ENCODE measurements at regions not wholly inside any gene's neighbourhood (a gene's known extent, or its start where the extent isn't known, plus 50 kb on each side); places are given as distances from the start of the nearest gene placed in this dataset.

- TF ChIP-seq EZH2 (IDR thresholded peaks at IDR 0.05; ENCODE audit: low read length): no peak
- TF ChIP-seq, protein P1, sequence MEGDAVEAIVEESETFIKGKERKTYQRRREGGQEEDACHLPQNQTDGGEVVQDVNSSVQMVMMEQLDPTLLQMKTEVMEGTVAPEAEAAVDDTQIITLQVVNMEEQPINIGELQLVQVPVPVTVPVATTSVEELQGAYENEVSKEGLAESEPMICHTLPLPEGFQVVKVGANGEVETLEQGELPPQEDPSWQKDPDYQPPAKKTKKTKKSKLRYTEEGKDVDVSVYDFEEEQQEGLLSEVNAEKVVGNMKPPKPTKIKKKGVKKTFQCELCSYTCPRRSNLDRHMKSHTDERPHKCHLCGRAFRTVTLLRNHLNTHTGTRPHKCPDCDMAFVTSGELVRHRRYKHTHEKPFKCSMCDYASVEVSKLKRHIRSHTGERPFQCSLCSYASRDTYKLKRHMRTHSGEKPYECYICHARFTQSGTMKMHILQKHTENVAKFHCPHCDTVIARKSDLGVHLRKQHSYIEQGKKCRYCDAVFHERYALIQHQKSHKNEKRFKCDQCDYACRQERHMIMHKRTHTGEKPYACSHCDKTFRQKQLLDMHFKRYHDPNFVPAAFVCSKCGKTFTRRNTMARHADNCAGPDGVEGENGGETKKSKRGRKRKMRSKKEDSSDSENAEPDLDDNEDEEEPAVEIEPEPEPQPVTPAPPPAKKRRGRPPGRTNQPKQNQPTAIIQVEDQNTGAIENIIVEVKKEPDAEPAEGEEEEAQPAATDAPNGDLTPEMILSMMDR (optimal IDR thresholded peaks at IDR 0.05 in 1 of 3, IDR thresholded peaks at IDR 0.05 in 1 of 3, conservative IDR thresholded peaks at IDR 0.05 in 1 of 3; ENCODE audit: extremely low read depth in 1 of 3, insufficient read depth in 2 of 3, low read length in 3 of 3): no peak
Measured at GRCh38 chr5:168047669-168048111, 243.8 kb upstream of the WWC1 start.

All from keratinocyte (primary cell).